GM12864 (cell line): ENCODE measurements at regions not wholly inside any gene's neighbourhood (a gene's known extent, or its start where the extent isn't known, plus 50 kb on each side); places are given as distances from the start of the nearest gene placed in this dataset.

Experiments used
- DNase-seq: peaks from one replicate; pipeline ENCODE4 v3.0.0-alpha.2; 2011; ENCODE audit warnings: low read depth
- H3K4me3 ChIP-seq: 2 replicates; pipeline ENCODE4 v1.5.1; 2011; ENCODE audit warnings: mild to moderate bottlenecking, low read depth, low read length, control low read depth
- TF ChIP-seq, protein P1 (sequence below): IDR thresholded peaks from 2 replicates; pipeline ENCODE4 v1.5.1; 2011; ENCODE audit warnings: low read depth, mild to moderate bottlenecking, moderate library complexity, low read length, control low read depth, inconsistent platforms; ENCODE audit errors: missing control alignments

- H3K4me3 ChIP-seq, result no peak overlapping the region
- TF ChIP-seq, protein P1, sequence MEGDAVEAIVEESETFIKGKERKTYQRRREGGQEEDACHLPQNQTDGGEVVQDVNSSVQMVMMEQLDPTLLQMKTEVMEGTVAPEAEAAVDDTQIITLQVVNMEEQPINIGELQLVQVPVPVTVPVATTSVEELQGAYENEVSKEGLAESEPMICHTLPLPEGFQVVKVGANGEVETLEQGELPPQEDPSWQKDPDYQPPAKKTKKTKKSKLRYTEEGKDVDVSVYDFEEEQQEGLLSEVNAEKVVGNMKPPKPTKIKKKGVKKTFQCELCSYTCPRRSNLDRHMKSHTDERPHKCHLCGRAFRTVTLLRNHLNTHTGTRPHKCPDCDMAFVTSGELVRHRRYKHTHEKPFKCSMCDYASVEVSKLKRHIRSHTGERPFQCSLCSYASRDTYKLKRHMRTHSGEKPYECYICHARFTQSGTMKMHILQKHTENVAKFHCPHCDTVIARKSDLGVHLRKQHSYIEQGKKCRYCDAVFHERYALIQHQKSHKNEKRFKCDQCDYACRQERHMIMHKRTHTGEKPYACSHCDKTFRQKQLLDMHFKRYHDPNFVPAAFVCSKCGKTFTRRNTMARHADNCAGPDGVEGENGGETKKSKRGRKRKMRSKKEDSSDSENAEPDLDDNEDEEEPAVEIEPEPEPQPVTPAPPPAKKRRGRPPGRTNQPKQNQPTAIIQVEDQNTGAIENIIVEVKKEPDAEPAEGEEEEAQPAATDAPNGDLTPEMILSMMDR, result no peak
- no peak for DNase-seq
Observed at GRCh38 chrX:93322110-93322509, 351.3 kb downstream of the NAP1L3 start.

DNA sequence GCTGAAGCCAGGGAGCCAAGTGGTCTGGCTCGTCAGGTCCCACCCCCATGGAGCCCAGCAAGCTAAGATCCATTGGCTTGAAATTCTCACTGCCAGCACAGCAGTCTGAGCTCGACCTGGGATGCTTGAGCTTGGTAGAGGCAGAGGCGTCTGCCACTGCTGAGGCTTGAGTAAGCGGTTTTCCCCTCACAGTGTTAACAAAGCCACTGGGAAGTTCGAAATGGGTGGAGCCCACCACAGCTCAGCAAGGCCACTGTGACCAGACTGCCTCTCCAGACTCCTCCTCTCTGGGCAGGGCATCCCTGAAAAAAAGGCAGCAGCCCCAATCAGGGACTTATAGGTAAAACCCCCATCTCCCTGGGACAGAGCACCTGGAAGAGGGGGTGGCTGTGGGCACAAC lies 353.8 kb downstream of the NAP1L3 start:
- no peak overlapping the region for H3K4me3 ChIP-seq
- TF ChIP-seq, protein P1, result no peak
- DNase-seq, result no peak
